GM23338 (cell line): ENCODE measurements at regions not wholly inside any gene's neighbourhood (a gene's known extent, or its start where the extent isn't known, plus 50 kb on each side); places are given as distances from the start of the nearest gene placed in this dataset.

Experiments used
- ATAC-seq: fragments of 200-7000 bp; cut with Tn5 transposase; 3 replicates; pipeline ENCODE4 v1.9.1; 2020
- DNase-seq: peaks from one replicate; pipeline ENCODE4 v3.0.0-alpha.2; 2015; ENCODE audit warnings: low spot score
- H2AFZ ChIP-seq: fragments of 200-600 bp; sonication (generic); 2 replicates; pipeline ENCODE4 v1.8.0; 2016; ENCODE audit warnings: antibody characterized with exemption, mild to moderate bottlenecking, moderate library complexity
- H3F3A ChIP-seq: fragments of 200-600 bp; sonication (generic); replicated peaks from 2 replicates; pipeline ENCODE4 v1.8.0; 2017; ENCODE audit warnings: antibody characterized with exemption, mixed run types, low read depth
- H3K27ac ChIP-seq: fragments of 200-600 bp; sonication (generic); 2 replicates; pipeline ENCODE4 v1.6.1; 2016; ENCODE audit warnings: low read depth
- H3K27me3 ChIP-seq: fragments of 200-600 bp; sonication (generic); 2 replicates; pipeline ENCODE4 v1.8.0; 2016; ENCODE audit warnings: mild to moderate bottlenecking, mixed run types, moderate library complexity; ENCODE audit not compliant: insufficient read depth
- H3K36me3 ChIP-seq: fragments of 200-600 bp; sonication (generic); 2 replicates; pipeline ENCODE4 v1.8.0; 2016; ENCODE audit warnings: mild to moderate bottlenecking; ENCODE audit not compliant: insufficient read depth
- H3K4me1 ChIP-seq: fragments of 200-600 bp; sonication (generic); 2 replicates; pipeline ENCODE4 v1.8.0; 2016; ENCODE audit warnings: mild to moderate bottlenecking, moderate library complexity; ENCODE audit not compliant: insufficient read depth
- H3K4me2 ChIP-seq: fragments of 200-600 bp; sonication (generic); 2 replicates; pipeline ENCODE4 v1.7.1; 2017; ENCODE audit warnings: mixed run types
- H3K4me3 ChIP-seq: fragments of 200-600 bp; sonication (generic); 2 replicates; pipeline ENCODE4 v1.6.1; 2016; ENCODE audit warnings: mixed run types
- H3K79me2 ChIP-seq: fragments of 200-600 bp; sonication (generic); replicated peaks from 2 replicates; pipeline ENCODE4 v1.8.0; 2017; ENCODE audit warnings: mild to moderate bottlenecking; ENCODE audit not compliant: insufficient read depth
- H3K9me2 ChIP-seq: fragments of 200-600 bp; sonication (generic); 2 replicates; pipeline ENCODE4 v1.8.0; 2017; ENCODE audit not compliant: insufficient read depth
- H4K20me1 ChIP-seq: fragments of 200-600 bp; sonication (generic); replicated peaks from 2 replicates; pipeline ENCODE4 v1.8.0; 2017; ENCODE audit warnings: mild to moderate bottlenecking; ENCODE audit not compliant: insufficient read depth
- H3K27ac Mint-ChIP-seq: 2 replicates; pipeline ENCODE4 v1.8.0; 2020; ENCODE audit warnings: inconsistent platforms, mild to moderate bottlenecking, moderate library complexity, mixed read lengths
- H3K27me3 Mint-ChIP-seq: 3 replicates; pipeline ENCODE4 v1.8.0; 2022; ENCODE audit warnings: low read depth, mild to moderate bottlenecking, moderate library complexity, mixed read lengths, inconsistent platforms; ENCODE audit not compliant: insufficient read depth, poor library complexity
- H3K36me3 Mint-ChIP-seq: 3 replicates; pipeline ENCODE4 v1.8.0; 2021; ENCODE audit warnings: low read depth, mild to moderate bottlenecking, inconsistent platforms, moderate library complexity, mixed read lengths
- H3K4me1 Mint-ChIP-seq: 3 replicates; pipeline ENCODE4 v1.8.0; 2020; ENCODE audit warnings: mild to moderate bottlenecking, inconsistent platforms, mixed read lengths
- H3K4me3 Mint-ChIP-seq: 3 replicates; pipeline ENCODE4 v1.8.0; 2021; ENCODE audit warnings: moderate library complexity, mild to moderate bottlenecking, inconsistent platforms, mixed read lengths
- H3K9me3 Mint-ChIP-seq: 3 replicates; pipeline ENCODE4 v1.8.0; 2020; ENCODE audit warnings: moderate library complexity, mild to moderate bottlenecking, inconsistent platforms, mixed read lengths
- CREB1 ChIP-seq: fragments of 250-450 bp; sonication (Bioruptor Pico); IDR thresholded peaks from 2 replicates; pipeline ENCODE4 v1.5.0; 2020; ENCODE audit warnings: low read depth, mild to moderate bottlenecking, moderate library complexity
- EZH2 ChIP-seq: fragments of 200-600 bp; sonication (generic); IDR thresholded peaks from one replicate; pipeline ENCODE4 v1.8.0; 2017; ENCODE audit warnings: antibody characterized with exemption, mild to moderate bottlenecking, low read depth; ENCODE audit not compliant: unreplicated experiment
- EZH2phosphoT487 ChIP-seq: fragments of 200-600 bp; sonication (generic); IDR thresholded peaks from one replicate; pipeline ENCODE4 v1.8.1; 2018; ENCODE audit warnings: antibody characterized with exemption; ENCODE audit not compliant: unreplicated experiment
- NANOG ChIP-seq: IDR thresholded peaks from 2 replicates; pipeline ENCODE4 v1.6.1; 2016; ENCODE audit warnings: antibody characterized with exemption, borderline replicate concordance
- POLR2AphosphoS5 ChIP-seq: IDR thresholded peaks from 2 replicates; pipeline ENCODE4 v1.6.1; 2016; ENCODE audit warnings: antibody characterized with exemption, low read depth
- STAT1 ChIP-seq: IDR thresholded peaks from one replicate; pipeline ENCODE4 v1.6.1; 2016; ENCODE audit warnings: antibody characterized with exemption; ENCODE audit not compliant: unreplicated experiment
- ZNF114 ChIP-seq: fragments of 250-450 bp; sonication (Bioruptor Pico); IDR thresholded peaks from 2 replicates; pipeline ENCODE4 v1.5.0; 2020; ENCODE audit warnings: mild to moderate bottlenecking, moderate library complexity
- ZNF331 ChIP-seq: fragments of 250-450 bp; sonication (Bioruptor Pico); IDR thresholded peaks from 2 replicates; pipeline ENCODE4 v1.5.0; 2020; ENCODE audit warnings: low read depth, mild to moderate bottlenecking, moderate library complexity
- TF ChIP-seq, protein P1 (sequence below): IDR thresholded peaks from one replicate; pipeline ENCODE4 v1.6.1; 2018; ENCODE audit warnings: antibody characterized with exemption; ENCODE audit not compliant: unreplicated experiment
- TF ChIP-seq, protein P2 (sequence below), 2 experiments: fragments of 200-600 bp in 1 of 2; sonication (generic) in 1 of 2; conservative IDR thresholded peaks; 2 replicates each; pipeline versions ENCODE4 v1.5.1 to v1.6.1; 2016 to 2017; ENCODE audit warnings: antibody characterized with exemption in 2 of 2, low read depth in 2 of 2, mild to moderate bottlenecking in 2 of 2, moderate library complexity in 1 of 2
- TF ChIP-seq, protein P3 (sequence below): IDR thresholded peaks from 2 replicates; pipeline ENCODE4 v1.6.1; 2016; ENCODE audit warnings: antibody characterized with exemption
- TF ChIP-seq, protein P4 (sequence below): fragments of 250-450 bp; sonication (Bioruptor Pico); IDR thresholded peaks from 2 replicates; pipeline ENCODE4 v1.5.0; 2020; ENCODE audit warnings: mild to moderate bottlenecking, moderate library complexity

DNA sequence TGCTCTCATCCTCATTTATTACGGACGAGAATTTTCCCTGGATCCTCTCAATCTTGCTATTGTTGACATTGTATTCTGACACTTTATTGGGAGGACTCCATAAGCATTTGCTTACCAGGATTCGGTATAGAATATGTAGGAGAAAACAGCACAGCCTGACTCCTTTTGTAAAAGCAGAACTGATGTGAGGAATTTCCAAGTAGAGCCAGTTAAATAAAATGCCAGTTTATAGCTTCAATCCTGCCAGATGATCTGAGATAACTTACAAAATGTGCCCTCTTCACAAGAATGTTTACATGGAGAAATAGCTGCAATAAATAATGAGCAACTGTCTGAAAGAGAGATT is 332.9 kb upstream of the PRICKLE1 start (continued):
- TF ChIP-seq, protein P1, sequence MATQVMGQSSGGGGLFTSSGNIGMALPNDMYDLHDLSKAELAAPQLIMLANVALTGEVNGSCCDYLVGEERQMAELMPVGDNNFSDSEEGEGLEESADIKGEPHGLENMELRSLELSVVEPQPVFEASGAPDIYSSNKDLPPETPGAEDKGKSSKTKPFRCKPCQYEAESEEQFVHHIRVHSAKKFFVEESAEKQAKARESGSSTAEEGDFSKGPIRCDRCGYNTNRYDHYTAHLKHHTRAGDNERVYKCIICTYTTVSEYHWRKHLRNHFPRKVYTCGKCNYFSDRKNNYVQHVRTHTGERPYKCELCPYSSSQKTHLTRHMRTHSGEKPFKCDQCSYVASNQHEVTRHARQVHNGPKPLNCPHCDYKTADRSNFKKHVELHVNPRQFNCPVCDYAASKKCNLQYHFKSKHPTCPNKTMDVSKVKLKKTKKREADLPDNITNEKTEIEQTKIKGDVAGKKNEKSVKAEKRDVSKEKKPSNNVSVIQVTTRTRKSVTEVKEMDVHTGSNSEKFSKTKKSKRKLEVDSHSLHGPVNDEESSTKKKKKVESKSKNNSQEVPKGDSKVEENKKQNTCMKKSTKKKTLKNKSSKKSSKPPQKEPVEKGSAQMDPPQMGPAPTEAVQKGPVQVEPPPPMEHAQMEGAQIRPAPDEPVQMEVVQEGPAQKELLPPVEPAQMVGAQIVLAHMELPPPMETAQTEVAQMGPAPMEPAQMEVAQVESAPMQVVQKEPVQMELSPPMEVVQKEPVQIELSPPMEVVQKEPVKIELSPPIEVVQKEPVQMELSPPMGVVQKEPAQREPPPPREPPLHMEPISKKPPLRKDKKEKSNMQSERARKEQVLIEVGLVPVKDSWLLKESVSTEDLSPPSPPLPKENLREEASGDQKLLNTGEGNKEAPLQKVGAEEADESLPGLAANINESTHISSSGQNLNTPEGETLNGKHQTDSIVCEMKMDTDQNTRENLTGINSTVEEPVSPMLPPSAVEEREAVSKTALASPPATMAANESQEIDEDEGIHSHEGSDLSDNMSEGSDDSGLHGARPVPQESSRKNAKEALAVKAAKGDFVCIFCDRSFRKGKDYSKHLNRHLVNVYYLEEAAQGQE, result no peak
- TF ChIP-seq ZNF114 (CRISPR knock-in tag), result no peak
- TF ChIP-seq, protein P2, sequence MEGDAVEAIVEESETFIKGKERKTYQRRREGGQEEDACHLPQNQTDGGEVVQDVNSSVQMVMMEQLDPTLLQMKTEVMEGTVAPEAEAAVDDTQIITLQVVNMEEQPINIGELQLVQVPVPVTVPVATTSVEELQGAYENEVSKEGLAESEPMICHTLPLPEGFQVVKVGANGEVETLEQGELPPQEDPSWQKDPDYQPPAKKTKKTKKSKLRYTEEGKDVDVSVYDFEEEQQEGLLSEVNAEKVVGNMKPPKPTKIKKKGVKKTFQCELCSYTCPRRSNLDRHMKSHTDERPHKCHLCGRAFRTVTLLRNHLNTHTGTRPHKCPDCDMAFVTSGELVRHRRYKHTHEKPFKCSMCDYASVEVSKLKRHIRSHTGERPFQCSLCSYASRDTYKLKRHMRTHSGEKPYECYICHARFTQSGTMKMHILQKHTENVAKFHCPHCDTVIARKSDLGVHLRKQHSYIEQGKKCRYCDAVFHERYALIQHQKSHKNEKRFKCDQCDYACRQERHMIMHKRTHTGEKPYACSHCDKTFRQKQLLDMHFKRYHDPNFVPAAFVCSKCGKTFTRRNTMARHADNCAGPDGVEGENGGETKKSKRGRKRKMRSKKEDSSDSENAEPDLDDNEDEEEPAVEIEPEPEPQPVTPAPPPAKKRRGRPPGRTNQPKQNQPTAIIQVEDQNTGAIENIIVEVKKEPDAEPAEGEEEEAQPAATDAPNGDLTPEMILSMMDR (conservative IDR thresholded peaks at IDR 0.05; ENCODE audit: low read depth in 2 of 2), result no peak
- TF ChIP-seq, protein P3, sequence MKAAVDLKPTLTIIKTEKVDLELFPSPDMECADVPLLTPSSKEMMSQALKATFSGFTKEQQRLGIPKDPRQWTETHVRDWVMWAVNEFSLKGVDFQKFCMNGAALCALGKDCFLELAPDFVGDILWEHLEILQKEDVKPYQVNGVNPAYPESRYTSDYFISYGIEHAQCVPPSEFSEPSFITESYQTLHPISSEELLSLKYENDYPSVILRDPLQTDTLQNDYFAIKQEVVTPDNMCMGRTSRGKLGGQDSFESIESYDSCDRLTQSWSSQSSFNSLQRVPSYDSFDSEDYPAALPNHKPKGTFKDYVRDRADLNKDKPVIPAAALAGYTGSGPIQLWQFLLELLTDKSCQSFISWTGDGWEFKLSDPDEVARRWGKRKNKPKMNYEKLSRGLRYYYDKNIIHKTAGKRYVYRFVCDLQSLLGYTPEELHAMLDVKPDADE, result no peak
- TF ChIP-seq ZNF331 (CRISPR knock-in tag), result no peak
- no peak for TF ChIP-seq POLR2AphosphoS5
- TF ChIP-seq EZH2phosphoT487, result no peak
- TF ChIP-seq EZH2, result no peak
- no peak for TF ChIP-seq NANOG

DNA sequence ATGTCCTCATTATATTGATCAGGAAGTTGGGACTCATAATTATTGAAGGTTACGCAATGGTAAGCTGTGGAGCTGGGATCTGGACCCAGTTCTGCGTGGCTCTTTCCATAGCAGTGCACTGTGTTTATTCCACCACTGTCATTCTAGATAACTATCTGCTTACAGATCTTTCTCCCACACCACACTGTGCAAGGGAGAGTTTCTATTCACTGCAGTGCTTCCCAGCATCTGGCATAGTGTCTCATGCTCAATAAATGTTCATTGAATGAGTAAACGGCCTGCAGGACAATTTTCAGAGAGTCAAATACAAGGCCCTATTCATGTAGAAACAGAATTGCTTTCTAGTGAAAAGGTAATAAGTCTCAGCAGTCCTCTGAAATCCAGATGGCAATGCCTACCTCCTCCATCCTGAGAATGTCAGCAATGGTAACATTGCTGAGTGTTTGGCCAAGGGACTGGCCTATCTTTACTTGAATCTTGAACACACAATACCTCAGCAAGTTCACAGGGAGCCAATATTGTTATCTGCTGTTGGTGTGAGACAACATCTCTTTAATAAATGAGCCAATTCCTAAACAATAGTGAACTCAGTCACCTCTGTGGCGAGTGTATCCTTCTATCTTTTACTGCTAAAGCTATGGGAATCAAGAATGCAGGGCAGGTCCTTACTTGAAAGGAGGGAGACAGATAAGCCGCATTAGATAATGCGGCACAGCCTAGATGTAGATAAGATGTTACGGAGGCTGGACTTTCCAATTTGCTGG is 332.4 kb upstream of the PRICKLE1 start:
- Mint-ChIP-seq H3K27ac (no peak overlapping the region), H3K4me1 (no peaks in the 10 kb centered on the region), H3K27me3 (no peaks in the 10 kb centered on the region), H3K9me3 (no peaks in the 10 kb centered on the region), H3K4me3 (no peak overlapping the region), H3K36me3 (no peaks in the 10 kb centered on the region)
- H4K20me1 ChIP-seq, result no peaks in the 10 kb centered on the region
- H3K36me3 ChIP-seq, result no peaks in the 10 kb centered on the region
- peaks cover 9% of the 10 kb centered on the region; the same call in 1 of the 2 replicates for H3K9me2 ChIP-seq
- H3F3A ChIP-seq, result no peaks in the 10 kb centered on the region
- TF ChIP-seq, protein P4, sequence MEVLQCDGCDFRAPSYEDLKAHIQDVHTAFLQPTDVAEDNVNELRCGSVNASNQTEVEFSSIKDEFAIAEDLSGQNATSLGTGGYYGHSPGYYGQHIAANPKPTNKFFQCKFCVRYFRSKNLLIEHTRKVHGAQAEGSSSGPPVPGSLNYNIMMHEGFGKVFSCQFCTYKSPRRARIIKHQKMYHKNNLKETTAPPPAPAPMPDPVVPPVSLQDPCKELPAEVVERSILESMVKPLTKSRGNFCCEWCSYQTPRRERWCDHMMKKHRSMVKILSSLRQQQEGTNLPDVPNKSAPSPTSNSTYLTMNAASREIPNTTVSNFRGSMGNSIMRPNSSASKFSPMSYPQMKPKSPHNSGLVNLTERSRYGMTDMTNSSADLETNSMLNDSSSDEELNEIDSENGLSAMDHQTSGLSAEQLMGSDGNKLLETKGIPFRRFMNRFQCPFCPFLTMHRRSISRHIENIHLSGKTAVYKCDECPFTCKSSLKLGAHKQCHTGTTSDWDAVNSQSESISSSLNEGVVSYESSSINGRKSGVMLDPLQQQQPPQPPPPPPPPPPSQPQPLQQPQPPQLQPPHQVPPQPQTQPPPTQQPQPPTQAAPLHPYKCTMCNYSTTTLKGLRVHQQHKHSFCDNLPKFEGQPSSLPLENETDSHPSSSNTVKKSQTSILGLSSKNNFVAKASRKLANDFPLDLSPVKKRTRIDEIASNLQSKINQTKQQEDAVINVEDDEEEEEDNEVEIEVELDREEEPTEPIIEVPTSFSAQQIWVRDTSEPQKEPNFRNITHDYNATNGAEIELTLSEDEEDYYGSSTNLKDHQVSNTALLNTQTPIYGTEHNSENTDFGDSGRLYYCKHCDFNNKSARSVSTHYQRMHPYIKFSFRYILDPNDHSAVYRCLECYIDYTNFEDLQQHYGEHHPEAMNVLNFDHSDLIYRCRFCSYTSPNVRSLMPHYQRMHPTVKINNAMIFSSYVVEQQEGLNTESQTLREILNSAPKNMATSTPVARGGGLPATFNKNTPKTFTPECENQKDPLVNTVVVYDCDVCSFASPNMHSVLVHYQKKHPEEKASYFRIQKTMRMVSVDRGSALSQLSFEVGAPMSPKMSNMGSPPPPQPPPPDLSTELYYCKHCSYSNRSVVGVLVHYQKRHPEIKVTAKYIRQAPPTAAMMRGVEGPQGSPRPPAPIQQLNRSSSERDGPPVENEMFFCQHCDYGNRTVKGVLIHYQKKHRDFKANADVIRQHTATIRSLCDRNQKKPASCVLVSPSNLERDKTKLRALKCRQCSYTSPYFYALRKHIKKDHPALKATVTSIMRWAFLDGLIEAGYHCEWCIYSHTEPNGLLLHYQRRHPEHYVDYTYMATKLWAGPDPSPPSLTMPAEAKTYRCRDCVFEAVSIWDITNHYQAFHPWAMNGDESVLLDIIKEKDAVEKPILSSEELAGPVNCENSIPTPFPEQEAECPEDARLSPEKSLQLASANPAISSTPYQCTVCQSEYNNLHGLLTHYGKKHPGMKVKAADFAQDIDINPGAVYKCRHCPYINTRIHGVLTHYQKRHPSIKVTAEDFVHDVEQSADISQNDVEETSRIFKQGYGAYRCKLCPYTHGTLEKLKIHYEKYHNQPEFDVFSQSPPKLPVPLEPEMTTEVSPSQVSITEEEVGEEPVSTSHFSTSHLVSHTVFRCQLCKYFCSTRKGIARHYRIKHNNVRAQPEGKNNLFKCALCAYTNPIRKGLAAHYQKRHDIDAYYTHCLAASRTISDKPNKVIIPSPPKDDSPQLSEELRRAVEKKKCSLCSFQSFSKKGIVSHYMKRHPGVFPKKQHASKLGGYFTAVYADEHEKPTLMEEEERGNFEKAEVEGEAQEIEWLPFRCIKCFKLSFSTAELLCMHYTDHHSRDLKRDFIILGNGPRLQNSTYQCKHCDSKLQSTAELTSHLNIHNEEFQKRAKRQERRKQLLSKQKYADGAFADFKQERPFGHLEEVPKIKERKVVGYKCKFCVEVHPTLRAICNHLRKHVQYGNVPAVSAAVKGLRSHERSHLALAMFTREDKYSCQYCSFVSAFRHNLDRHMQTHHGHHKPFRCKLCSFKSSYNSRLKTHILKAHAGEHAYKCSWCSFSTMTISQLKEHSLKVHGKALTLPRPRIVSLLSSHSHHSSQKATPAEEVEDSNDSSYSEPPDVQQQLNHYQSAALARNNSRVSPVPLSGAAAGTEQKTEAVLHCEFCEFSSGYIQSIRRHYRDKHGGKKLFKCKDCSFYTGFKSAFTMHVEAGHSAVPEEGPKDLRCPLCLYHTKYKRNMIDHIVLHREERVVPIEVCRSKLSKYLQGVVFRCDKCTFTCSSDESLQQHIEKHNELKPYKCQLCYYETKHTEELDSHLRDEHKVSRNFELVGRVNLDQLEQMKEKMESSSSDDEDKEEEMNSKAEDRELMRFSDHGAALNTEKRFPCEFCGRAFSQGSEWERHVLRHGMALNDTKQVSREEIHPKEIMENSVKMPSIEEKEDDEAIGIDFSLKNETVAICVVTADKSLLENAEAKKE (CRISPR knock-in tag), result no peak
- TF ChIP-seq POLR2AphosphoS5 (no peak), CREB1 (CRISPR knock-in tag) (no peak), STAT1 (no peak)
- DNase-seq (no peak), ATAC-seq (no peak)
- no peaks in the 10 kb centered on the region for H3K27me3 ChIP-seq
- no peak overlapping the region for H3K27ac ChIP-seq
- H3K4me1 ChIP-seq, result no peaks in the 10 kb centered on the region
- no peak overlapping the region for H3K4me3 ChIP-seq
- no peak overlapping the region for H2AFZ ChIP-seq
- no peaks in the 10 kb centered on the region for H3K79me2 ChIP-seq
- no peak overlapping the region for H3K4me2 ChIP-seq
